ENCODE measurements at regions not wholly inside any gene's neighbourhood (a gene's known extent, or its start where the extent isn't known, plus 50 kb on each side); places are given as distances from the start of the nearest gene placed in this dataset.

DNA sequence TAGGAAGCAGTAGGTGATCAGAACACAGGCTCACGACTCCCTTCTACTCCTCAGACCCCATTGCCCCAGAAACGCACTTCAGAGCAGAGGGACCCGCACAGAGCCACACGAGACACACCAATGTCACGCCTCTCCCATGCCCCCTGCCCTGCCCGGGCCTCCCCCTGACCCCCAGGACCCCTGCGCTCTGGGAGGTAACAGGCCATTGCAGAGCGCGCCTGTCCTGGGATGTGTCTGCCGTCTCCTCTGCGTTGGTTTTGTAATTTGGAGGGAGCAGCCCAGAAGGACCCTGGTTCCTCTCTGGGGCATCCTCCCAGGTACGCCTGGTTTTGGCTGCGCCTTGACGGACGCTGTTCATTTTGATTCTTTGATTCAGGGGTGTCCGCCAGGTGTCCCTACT lies 85.4 kb downstream of the UNCX start:
- in situ Hi-C loops (cut with HindIII; ENCODE audit: low pct_unique_long_range_greater_than_20kb, low sequenced_read_pairs), result no loop called here
- no peak for TF ChIP-seq JUND (IDR thresholded peaks at IDR 0.05; ENCODE audit: low read depth)
- no peak for DNase-seq (ENCODE audit: low read depth in 1 of 2, low spot score in 1 of 2)

DNA sequence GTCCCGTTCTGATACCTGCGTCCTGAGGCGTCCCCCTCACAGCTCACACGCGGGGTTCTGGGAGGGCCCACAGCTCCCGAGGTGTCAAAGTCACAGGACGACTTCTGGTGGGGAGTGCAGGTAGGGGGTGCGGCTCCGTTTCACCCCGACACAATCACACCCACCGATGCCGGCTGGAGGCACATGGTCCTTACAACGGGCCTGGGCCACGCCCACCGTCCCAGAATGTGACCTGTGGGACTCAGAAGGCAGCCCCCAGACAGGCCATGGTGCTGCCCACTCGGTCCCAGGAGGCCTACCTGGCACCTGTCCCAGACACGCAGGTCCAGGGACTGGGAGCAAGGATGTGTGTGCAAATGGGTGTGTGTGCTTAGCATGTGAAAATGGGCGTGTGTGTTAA lies 86.0 kb downstream of the UNCX start:
- in situ Hi-C loops (cut with HindIII; ENCODE audit: low pct_unique_long_range_greater_than_20kb, low sequenced_read_pairs), result no loop called here
- DNase-seq (ENCODE audit: low read depth in 1 of 2, low spot score in 1 of 2), result no peak
- no peak for TF ChIP-seq JUND (IDR thresholded peaks at IDR 0.05; ENCODE audit: low read depth)

DNA sequence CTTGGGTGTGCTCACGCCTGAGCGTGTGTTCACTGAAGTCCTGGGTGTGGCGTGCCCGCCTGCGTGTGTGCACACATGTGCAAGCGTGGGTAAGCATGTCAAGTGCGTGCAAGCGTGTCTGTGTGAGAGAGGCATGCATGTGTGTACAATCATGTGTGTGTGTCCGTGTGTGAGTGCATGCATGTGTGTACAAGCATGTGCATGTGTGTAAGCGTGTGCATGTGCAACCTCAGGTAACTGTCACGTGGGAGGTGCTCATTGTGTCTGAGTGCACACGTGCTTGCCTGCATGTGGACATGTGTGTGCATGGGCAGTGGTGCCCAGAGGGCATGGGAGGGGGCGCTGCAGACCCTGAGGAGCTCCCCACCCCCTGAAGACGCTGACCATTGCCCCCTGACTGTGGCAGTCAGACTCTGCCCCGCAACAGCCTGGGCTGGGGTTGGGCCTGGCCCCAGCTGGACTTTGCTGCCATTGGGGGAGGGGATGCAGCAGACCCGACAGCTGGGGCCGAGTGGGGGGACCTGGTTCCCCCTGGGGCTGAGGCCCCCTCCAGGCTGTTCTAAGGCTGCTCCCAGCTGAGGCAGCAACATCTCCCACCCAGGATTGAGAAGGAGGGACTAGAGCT lies 88.1 kb downstream of the UNCX start:
- in situ Hi-C loops (cut with HindIII; ENCODE audit: low pct_unique_long_range_greater_than_20kb, low sequenced_read_pairs), result no loop called here
- DNase-seq (ENCODE audit: low read depth in 1 of 2, low spot score in 1 of 2), result no peak
- TF ChIP-seq JUND (IDR thresholded peaks at IDR 0.05; ENCODE audit: low read depth), result no peak

DNA sequence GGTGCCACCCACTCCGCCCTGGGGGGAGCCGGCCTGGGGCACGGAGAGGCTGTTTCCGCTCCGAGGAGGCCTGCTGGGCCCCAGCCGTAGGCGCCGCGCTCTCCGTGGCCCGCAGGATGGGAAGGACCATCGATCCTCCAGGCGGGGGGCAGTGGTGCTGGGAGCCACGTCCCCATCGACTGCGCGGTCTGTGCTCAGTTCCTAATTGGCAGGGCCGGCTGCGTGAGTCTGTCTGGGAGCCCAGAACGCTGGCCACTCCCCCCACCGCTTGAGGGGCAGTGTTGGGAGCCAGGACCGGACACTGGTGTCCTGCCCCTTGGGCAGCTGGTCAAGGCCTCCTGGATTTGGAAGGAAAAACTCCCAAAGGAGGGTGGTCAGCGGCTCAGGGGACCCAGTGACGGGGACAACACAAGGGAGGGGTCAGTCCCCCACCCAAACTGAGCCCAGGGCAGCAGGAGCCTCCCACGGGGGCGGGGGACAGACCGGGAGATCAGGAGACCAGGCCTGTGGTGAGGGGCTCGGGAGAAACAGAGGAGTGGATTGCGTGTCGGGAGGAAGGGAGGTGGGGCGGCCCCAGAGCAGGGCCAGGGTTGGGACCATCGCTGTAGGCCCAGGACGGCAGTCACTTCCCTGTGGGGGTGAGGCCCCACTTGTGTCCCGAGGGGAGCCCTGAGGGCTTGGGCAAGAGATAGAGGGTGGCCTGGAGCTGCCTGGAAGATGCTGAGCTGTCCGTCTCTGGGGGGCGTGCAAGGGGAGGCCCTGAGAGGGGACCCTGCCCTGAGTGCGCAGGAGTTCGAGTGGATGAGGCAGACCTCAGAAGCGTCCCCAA lies 89.0 kb downstream of the UNCX start:
- in situ Hi-C loops (cut with HindIII; ENCODE audit: low pct_unique_long_range_greater_than_20kb, low sequenced_read_pairs), result no loop called here
- no peak for DNase-seq (ENCODE audit: low read depth in 1 of 2, low spot score in 1 of 2)
- TF ChIP-seq JUND (IDR thresholded peaks at IDR 0.05; ENCODE audit: low read depth), result no peak

DNA sequence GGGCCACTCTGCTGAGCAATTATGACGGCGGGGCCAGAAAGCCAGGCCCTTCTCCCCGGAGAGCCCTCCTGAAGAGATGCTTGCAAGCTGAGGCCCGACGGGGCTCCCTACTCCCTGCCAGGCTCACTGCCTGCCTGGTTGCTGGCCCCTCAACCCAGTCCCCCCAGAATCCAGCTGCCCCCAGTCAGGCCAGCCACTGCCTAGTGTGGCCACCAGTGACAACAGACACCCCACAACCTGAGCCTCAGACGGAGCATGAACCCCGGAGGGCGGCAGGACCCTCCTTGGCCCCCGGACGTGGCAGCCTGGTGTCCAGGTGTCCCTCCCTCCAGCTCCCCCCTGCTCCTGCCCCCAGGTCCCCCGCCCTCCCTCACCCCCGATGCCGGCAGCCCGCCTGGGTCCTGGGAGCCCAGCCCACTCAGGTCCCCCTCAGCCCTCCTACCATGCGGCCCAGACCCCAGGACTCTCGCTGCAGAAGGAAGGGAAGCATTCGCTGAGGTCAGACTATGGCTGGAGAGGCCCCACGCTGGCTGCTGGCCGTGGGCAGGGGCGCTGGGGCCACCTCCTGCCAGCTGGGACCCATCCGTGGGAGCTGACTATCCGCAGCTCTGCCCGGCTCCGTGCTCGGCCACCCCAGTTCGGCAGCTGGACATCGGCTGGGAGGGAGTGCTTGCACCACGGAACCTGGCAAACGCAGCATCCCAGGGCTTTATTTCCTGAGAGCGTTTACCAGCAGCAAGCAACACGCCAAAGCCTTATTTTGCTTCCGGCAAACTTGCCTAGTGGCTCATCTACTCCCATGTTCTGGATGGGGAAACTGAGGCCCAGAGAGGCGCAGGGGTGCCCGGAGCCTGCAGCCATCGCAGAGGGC lies 89.8 kb downstream of the UNCX start:
- in situ Hi-C loops (cut with HindIII; ENCODE audit: low pct_unique_long_range_greater_than_20kb, low sequenced_read_pairs), result no loop called here

DNA sequence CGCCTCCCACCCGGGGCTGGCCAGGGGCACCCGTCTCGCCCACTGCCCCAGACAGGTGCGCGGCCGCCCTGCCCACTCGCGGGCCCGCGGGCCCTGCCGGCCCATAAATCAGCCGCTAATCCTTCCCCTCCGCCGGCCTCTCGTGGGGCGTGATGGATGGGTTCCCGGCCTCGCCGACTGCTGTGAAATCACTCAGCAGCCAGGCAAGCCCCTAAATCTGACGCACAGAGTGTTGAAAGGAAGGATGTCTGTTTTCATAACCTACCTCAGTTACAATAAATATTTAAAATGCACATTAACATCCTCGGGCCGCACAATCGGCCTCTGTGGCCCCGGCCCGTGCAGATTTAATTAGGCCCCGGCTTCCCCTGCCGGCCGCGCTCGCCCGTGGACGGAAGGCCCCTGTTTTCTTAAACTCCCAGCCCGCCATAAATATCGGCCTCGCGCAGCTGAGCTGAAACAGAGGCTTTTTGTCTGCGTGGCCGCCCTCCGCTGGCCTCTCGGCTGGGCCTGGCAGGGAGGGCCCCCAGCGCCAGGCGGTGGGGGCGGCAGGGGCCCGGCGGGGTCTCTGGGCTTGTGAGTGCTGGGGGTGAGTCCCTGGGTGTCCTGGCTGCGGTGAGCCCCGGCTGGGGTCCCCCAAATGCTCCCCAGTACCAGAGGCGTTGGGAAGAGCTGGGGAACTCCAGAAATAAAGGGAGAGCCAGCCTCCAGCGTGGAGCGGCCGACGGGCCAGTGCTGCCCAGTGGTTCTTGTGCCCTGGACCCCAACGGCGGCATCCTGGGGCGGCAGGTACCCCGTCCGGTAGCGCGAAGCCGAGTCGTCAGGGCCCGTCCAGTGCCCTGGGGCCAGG lies 90.7 kb downstream of the UNCX start:
- DNase-seq (ENCODE audit: low read depth in 1 of 2, low spot score in 1 of 2), result no peak
- no peak for TF ChIP-seq JUND (IDR thresholded peaks at IDR 0.05; ENCODE audit: low read depth)
- in situ Hi-C loops (cut with HindIII; ENCODE audit: low pct_unique_long_range_greater_than_20kb, low sequenced_read_pairs), result no loop called here

More for the DNA sequence above, 89.8 kb downstream of the UNCX start:
- DNase-seq (ENCODE audit: low read depth in 1 of 2, low spot score in 1 of 2), result no peak
- TF ChIP-seq JUND (IDR thresholded peaks at IDR 0.05; ENCODE audit: low read depth), result no peak

DNA sequence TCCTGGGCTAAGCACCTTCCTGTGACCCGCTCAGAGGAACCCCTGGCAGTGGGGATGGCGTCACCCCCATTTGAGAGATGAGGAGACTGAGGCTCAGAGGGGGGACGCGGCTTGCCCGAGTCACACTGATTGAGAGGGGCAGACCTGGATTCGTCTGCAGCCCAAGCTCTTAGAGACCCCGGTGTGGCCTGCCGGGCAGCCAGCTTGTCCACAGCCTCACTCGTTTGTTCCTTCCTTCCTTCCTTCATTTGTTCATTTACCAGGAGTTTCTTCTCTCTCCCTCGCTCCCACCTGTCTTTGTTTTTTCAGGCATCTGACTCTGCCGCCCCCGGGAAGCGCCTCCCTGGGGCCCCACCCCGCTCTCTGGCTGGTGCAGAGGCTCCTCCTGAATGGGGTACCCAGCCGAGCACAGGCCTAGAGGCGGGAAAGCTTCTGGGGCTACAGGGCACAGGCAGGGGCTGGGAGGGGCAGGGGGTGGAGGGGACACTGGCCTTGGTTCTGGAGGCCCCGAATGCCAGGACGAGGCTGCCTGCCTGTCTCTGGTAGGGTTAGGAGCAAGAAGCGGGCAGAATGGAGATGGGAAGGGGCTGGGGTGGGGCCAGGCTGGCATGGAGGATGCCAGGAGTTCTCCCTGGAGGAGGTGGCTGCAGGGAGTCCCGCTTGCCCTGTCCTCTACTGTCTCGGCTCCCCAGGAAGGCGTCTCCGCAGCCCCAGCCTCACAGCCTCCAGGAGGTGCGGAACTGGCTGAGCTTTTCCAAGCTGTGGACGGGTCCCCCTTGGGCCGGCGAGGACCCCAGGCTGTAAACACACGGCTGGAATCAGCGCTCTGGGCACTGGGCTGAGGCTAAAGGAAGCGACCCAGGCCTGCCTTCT lies 91.6 kb downstream of the UNCX start:
- TF ChIP-seq JUND (IDR thresholded peaks at IDR 0.05; ENCODE audit: low read depth), result no peak
- in situ Hi-C loops (cut with HindIII; ENCODE audit: low pct_unique_long_range_greater_than_20kb, low sequenced_read_pairs), result no loop called here
- no peak for DNase-seq (ENCODE audit: low read depth in 1 of 2, low spot score in 1 of 2)

DNA sequence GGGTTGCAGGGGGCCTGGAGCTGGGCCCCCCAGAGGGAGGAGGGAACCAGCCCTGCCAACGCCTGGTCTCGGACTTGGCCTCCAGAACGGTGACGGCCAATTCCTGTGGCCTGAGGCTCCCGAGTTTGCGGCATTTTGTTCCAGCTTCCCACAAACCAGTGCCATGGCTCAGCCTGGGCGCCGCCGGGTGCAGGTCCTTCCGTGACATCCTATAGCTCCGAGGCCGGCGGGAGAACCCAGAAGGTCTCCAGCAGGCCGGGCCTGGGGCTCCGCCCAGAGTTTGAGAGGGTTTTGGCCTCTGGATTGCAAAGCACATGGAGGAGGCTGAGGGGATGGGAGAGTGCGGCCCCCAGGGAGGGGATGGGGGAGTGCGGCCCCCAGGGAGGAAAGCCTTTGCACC lies 92.6 kb downstream of the UNCX start:
- DNase-seq (ENCODE audit: low read depth in 1 of 2, low spot score in 1 of 2), result no peak
- no peak for TF ChIP-seq JUND (IDR thresholded peaks at IDR 0.05; ENCODE audit: low read depth)
- in situ Hi-C loops (cut with HindIII; ENCODE audit: low pct_unique_long_range_greater_than_20kb, low sequenced_read_pairs), result no loop called here

DNA sequence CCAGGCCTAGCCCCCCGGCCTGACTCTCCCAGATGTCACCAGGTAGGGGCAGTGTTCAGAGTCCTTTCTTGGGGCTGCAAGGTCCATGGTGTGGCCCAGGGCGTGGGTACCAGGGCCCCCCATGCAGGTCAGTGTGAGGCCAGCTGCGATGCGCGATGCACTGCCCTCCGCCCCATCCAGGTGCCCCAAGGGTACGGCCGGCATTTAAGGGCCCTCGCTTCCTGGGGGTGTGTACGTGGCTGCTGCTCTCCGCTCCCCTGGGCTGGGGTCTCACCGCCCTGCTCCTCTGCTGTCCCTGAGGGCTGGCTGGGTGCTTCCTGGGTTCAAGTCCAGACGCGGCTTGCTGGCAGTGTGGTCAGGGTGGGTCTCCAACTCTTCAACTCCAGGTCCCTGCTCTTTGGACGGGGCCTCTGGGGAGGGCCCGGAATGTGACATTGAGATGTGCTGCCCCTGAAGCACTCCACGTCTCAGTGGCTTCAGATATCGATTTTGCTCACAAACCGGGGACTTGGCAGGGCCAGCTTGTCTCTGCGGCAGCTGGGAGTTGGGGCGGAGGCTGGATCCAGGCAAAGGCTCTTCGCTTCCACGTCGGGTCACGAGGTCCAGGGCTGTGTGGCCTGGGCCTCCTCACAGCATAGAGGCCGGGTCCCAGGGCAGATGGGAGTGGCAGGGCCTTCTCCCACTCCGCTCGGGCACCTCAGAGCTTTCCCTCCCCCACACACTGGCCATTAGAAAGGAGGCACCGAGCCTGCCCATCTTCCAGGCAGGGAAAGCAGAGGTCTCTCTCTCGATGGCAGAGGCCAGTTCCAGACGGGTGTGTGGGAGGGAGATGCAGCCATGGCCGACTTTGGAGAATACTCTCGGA lies 93.2 kb downstream of the UNCX start:
- no peak for TF ChIP-seq JUND (IDR thresholded peaks at IDR 0.05; ENCODE audit: low read depth)
- DNase-seq (ENCODE audit: low read depth in 1 of 2, low spot score in 1 of 2), result no peak
- in situ Hi-C loops (cut with HindIII; ENCODE audit: low pct_unique_long_range_greater_than_20kb, low sequenced_read_pairs), result no loop called here

DNA sequence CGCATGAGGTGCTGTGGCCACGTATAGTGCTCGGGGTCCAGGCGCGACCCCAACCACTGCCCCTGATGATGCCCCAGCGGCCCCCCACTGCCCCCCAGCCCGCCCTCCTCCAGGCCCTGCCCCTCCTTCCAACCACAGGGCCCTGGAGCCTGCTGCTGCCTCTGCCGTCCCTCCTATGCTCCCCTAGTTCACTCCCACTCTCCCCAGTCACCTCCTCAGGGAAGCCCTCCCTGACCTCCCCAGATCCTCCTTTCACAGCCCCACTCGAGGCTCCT lies 93.8 kb downstream of the UNCX start:
- in situ Hi-C loops (cut with HindIII; ENCODE audit: low pct_unique_long_range_greater_than_20kb, low sequenced_read_pairs), result no loop called here
- TF ChIP-seq JUND (IDR thresholded peaks at IDR 0.05; ENCODE audit: low read depth), result no peak
- no peak for DNase-seq (ENCODE audit: low read depth in 1 of 2, low spot score in 1 of 2)

DNA sequence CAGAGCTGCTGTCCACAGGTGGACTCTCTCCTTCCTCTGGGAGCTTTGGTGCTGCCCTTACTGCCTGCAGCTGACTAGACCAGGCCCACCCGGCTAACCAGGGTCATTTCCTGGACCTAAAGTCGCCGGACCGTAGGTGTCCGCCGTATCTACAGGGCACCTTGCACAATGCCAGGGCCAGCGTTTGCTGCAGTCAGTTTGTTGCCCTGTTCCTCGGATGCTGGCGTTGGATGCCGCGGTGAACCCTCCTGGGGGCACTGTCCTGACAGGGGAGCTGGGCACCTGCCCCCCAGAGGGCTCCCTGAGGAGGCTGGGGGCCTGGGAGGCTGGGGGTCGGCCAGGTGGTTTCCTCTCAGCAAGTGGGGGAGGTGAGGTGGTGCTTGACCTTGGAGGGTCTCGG lies 96.6 kb downstream of the UNCX start:
- TF ChIP-seq JUND (IDR thresholded peaks at IDR 0.05; ENCODE audit: low read depth), result no peak
- no peak for DNase-seq (ENCODE audit: low read depth in 1 of 2, low spot score in 1 of 2)
- in situ Hi-C loops (cut with HindIII; ENCODE audit: low pct_unique_long_range_greater_than_20kb, low sequenced_read_pairs), result no loop called here

Measured in T47D (cell line).